H1 (cell line): ENCODE measurements at regions not wholly inside any gene's neighbourhood (a gene's known extent, or its start where the extent isn't known, plus 50 kb on each side); places are given as distances from the start of the nearest gene placed in this dataset.

Experiments used
- CEBPB ChIP-seq: IDR thresholded peaks from 2 replicates; pipeline ENCODE4 v1.6.1; 2012; ENCODE audit warnings: low read depth, low read length
- CTCF ChIP-seq, 3 experiments: IDR thresholded peaks; 1 replicate in 2 of 3; 2 replicates in 1 of 3; pipeline versions ENCODE4 v1.5.1 to v1.6.1; 2011; ENCODE audit warnings: low read length in 3 of 3, mild to moderate bottlenecking in 3 of 3, inconsistent platforms in 2 of 3, low read depth in 1 of 3, moderate library complexity in 1 of 3; ENCODE audit not compliant: insufficient read depth in 1 of 3; ENCODE audit errors: control extremely low read depth in 1 of 3
- EP300 ChIP-seq, 2 experiments: IDR thresholded peaks; 1 replicate in 1 of 2; 2 replicates in 1 of 2; pipeline ENCODE4 v1.6.1; 2011 to 2012; ENCODE audit warnings: low read depth in 2 of 2, low read length in 2 of 2, mild to moderate bottlenecking in 2 of 2, borderline replicate concordance in 1 of 2, inconsistent platforms in 1 of 2, moderate library complexity in 1 of 2
- EZH2 ChIP-seq: fragments of 200-600 bp; sonication (generic); IDR thresholded peaks from 2 replicates; pipeline ENCODE4 v1.7.1; 2012; ENCODE audit warnings: low read depth, mild to moderate bottlenecking, moderate library complexity, low read length, inconsistent platforms; ENCODE audit not compliant: severe bottlenecking
- NRF1 ChIP-seq: IDR thresholded peaks from 2 replicates; pipeline ENCODE4 v1.6.1; 2011; ENCODE audit warnings: mild to moderate bottlenecking, low read depth, low read length, improper control_type of control experiment
- POLR2A ChIP-seq, 2 experiments: IDR thresholded peaks; 1 replicate in 1 of 2; 2 replicates in 1 of 2; pipeline ENCODE4 v1.6.1; 2011; ENCODE audit warnings: low read depth in 2 of 2, low read length in 2 of 2, mild to moderate bottlenecking in 2 of 2; ENCODE audit errors: control extremely low read depth in 1 of 2
- POLR2AphosphoS5 ChIP-seq: IDR thresholded peaks from 2 replicates; pipeline ENCODE4 v1.6.1; 2011; ENCODE audit warnings: low read depth, low read length
- SP1 ChIP-seq: IDR thresholded peaks from 2 replicates; pipeline ENCODE4 v1.6.1; 2011; ENCODE audit warnings: low read depth, low read length
- YY1 ChIP-seq: IDR thresholded peaks from 2 replicates; pipeline ENCODE4 v1.6.1; 2011; ENCODE audit warnings: low read depth, mild to moderate bottlenecking, low read length

- TF ChIP-seq CTCF (IDR thresholded peaks at IDR 0.05; ENCODE audit: control extremely low read depth in 1 of 3, insufficient read depth in 1 of 3, low read depth in 1 of 3, low read length in 3 of 3): no peak
- no peak for TF ChIP-seq NRF1
- no peak for TF ChIP-seq EP300 (IDR thresholded peaks at IDR 0.05; ENCODE audit: borderline replicate concordance in 1 of 2, low read depth in 2 of 2, low read length in 2 of 2)
- no peak for TF ChIP-seq EZH2
- no peak for TF ChIP-seq POLR2AphosphoS5
- TF ChIP-seq CEBPB: no peak
- no peak for TF ChIP-seq YY1
- no peak for TF ChIP-seq POLR2A (IDR thresholded peaks at IDR 0.05; ENCODE audit: control extremely low read depth in 1 of 2, low read depth in 2 of 2, low read length in 2 of 2)
- no peak for TF ChIP-seq SP1
These were observed 1342.0 kb upstream of the NUDT12 start for GRCh38 chr5:104904561-104904960.
